ENCODE measurements at regions not wholly inside any gene's neighbourhood (a gene's known extent, or its start where the extent isn't known, plus 50 kb on each side); places are given as distances from the start of the nearest gene placed in this dataset.

DNA sequence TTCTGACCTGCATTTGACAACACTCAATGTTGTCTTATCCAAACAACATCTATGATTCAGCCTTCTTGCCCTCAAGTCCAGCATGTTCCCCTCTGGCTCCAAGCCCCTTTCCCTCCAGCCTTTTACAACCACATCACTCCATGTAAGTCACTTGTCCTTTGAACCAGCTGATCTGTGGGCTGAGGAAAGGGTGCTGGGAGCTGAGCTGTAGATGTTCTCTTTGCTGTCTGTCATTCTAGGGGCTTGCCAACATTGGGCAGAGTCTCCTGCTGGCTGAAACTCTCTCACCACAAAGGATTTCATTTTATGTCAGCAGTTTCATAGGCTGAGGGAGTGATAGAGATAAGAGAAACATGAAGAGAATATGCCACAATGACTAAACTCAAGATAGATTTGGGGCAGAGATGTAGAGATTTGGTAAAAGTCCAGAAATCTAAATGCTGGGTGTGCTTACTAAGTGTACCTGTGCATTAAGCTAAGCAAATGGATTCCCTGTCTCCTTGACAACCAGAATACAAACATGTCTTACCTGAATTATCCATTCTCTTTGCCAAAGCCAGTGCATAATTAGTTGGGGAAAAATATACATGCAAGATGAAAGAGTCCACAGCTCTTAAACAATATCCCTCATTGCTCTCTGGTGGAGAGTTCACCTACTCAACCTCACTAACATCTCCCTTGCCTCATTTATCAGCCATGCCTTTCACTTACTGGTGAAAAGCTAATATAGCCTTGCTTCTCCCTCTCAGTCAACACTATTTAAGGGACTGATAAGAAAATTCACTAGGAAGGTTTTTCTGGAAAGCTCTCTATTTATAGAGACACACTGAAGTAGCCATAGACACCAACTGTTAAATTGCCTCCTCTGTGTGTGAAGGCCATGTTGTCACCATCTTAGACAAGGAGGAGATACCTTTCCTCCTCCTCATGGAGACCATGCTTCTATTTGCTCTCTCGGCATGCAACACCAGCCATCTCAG lies 175.5 kb upstream of the SERP2 start:
- DNase-seq: no peak
- H3K36me3 Mint-ChIP-seq (ENCODE audit: low read depth): no peaks in the 10 kb centered on the region
- no peak overlapping the region for H3K27ac Mint-ChIP-seq
- TF ChIP-seq, protein P1, sequence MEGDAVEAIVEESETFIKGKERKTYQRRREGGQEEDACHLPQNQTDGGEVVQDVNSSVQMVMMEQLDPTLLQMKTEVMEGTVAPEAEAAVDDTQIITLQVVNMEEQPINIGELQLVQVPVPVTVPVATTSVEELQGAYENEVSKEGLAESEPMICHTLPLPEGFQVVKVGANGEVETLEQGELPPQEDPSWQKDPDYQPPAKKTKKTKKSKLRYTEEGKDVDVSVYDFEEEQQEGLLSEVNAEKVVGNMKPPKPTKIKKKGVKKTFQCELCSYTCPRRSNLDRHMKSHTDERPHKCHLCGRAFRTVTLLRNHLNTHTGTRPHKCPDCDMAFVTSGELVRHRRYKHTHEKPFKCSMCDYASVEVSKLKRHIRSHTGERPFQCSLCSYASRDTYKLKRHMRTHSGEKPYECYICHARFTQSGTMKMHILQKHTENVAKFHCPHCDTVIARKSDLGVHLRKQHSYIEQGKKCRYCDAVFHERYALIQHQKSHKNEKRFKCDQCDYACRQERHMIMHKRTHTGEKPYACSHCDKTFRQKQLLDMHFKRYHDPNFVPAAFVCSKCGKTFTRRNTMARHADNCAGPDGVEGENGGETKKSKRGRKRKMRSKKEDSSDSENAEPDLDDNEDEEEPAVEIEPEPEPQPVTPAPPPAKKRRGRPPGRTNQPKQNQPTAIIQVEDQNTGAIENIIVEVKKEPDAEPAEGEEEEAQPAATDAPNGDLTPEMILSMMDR (IDR thresholded peaks at IDR 0.05): no peak
- H3K27me3 Mint-ChIP-seq (ENCODE audit: low read depth, poor library complexity): peaks cover 22% of the 10 kb centered on the region
- H3K9me3 Mint-ChIP-seq: no peaks in the 10 kb centered on the region
- peaks cover 5% of the 10 kb centered on the region for H3K4me1 Mint-ChIP-seq
- H3K4me3 Mint-ChIP-seq: no peak overlapping the region

DNA sequence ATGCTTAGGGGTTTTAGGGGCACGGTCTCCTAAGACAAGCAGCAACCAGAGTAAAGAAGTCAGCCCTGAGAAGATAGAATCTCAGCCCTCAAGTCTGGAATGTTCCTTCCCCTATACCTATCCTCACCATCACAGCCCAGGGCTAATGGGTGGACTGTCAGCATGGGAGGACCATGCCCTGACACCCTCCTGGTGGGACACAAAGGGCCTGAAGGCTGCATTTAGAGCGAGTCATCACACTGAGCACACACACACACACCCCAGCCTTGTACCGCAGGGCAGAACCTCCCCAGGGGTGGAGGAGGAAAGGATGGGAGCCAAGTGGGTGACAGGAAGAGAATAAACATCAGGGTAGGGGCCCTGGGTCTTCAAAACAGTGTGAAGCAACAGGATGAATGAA lies 174.8 kb upstream of the SERP2 start:
- H3K4me1 Mint-ChIP-seq: peaks cover 3% of the 10 kb centered on the region
- no peaks in the 10 kb centered on the region for H3K36me3 Mint-ChIP-seq (ENCODE audit: low read depth)
- no peak overlapping the region for H3K27ac Mint-ChIP-seq
- no peak for DNase-seq
- peaks cover 22% of the 10 kb centered on the region for H3K27me3 Mint-ChIP-seq (ENCODE audit: low read depth, poor library complexity)
- H3K4me3 Mint-ChIP-seq: no peak overlapping the region
- H3K9me3 Mint-ChIP-seq: peaks cover 1% of the 10 kb centered on the region
- TF ChIP-seq, protein P1 (IDR thresholded peaks at IDR 0.05): no peak

DNA sequence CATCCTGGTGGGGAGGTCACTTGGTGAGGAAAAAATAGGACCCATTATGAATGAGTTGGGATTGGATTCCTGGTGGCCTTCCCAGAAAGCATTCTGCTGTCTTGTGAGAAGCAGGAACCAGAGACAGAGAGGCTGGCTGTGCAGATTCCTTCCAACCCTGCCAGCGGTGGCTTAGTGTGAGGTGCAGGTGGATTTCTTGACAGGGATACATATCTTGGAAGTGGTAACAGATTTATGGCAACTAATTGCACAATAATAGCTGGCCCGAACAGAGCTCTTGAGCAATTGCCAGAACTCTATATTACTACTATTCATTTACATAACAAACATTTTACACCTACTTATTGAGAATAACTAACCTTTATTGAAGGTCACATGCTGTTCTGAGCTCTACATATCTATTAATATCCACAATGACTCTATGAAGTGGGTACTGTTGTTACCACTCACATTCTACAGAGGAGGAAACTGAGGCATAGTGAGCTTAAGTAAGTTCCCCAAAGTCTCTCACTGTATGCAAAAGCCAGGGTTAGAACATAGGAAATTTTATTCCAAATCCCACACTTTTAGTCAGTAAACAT lies 173.9 kb upstream of the SERP2 start:
- H3K9me3 Mint-ChIP-seq: peaks cover 5% of the 10 kb centered on the region
- no peak overlapping the region for H3K27ac Mint-ChIP-seq
- no peak for DNase-seq
- no peaks in the 10 kb centered on the region for H3K36me3 Mint-ChIP-seq (ENCODE audit: low read depth)
- peaks cover 22% of the 10 kb centered on the region for H3K27me3 Mint-ChIP-seq (ENCODE audit: low read depth, poor library complexity)
- H3K4me1 Mint-ChIP-seq: no peaks in the 10 kb centered on the region
- TF ChIP-seq, protein P1 (IDR thresholded peaks at IDR 0.05): no peak
- H3K4me3 Mint-ChIP-seq: no peak overlapping the region

DNA sequence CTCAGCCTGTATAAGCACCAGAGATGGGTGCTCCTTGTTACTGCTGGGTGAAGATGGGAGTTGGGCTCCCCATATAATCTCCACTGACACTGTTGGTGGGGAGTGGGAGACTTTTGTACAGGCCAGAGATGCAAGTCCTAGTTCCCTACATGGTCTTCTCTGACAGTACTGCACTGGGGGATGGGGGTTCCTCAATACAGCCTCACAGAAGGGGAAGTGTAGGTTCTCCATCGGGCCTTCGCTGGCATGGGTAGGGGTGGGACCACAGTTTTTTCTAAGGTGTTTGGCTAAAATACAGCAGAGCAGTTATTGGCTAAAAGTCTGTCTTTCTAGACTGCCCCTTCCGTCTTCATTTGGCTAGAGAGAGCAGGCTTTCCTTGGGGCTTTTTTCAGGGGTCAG lies 167.2 kb upstream of the SERP2 start:
- TF ChIP-seq, protein P1 (IDR thresholded peaks at IDR 0.05): no peak

DNA sequence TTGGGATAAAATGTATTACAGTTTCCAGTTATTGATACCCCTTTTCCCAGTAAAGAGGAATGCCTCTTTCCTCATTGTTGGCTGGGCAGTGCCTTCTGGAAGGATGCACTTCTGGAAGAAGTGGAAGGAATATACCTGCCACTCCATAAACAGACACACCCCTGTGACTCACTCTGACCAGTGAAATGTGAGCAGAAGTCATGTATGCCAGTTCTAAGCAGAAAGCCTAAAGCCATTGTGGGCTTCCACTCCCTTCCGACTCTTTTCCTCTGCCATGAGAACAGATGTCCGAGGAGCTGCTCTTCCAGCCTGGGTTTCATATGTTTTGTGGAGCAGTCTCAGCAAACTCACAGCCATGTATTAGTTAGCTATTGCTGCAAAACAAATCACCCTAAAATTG lies 166.1 kb upstream of the SERP2 start:
- H3K27me3 Mint-ChIP-seq (ENCODE audit: low read depth, poor library complexity): peaks cover 5% of the 10 kb centered on the region
- H3K27ac Mint-ChIP-seq: no peak overlapping the region
- H3K4me1 Mint-ChIP-seq: peaks cover 24% of the 10 kb centered on the region
- TF ChIP-seq, protein P1 (IDR thresholded peaks at IDR 0.05): no peak
- DNase-seq: no peak
- H3K9me3 Mint-ChIP-seq: peaks cover 37% of the 10 kb centered on the region
- H3K36me3 Mint-ChIP-seq (ENCODE audit: low read depth): peaks cover 14% of the 10 kb centered on the region
- no peak overlapping the region for H3K4me3 Mint-ChIP-seq

More for the DNA sequence above, 167.2 kb upstream of the SERP2 start:
- Mint-ChIP-seq H3K4me3 (no peak overlapping the region), H3K9me3 (peaks cover 37% of the 10 kb centered on the region), H3K36me3 (ENCODE audit: low read depth) (peaks cover 14% of the 10 kb centered on the region), H3K27me3 (ENCODE audit: low read depth, poor library complexity) (peaks cover 5% of the 10 kb centered on the region), H3K4me1 (peaks cover 19% of the 10 kb centered on the region), H3K27ac (no peak overlapping the region)
- DNase-seq: no peak
